GM19351 (cell line): ENCODE measurements at regions not wholly inside any gene's neighbourhood (a gene's known extent, or its start where the extent isn't known, plus 50 kb on each side); places are given as distances from the start of the nearest gene placed in this dataset.

Experiments used
- ATAC-seq: cut with Tn5 transposase; IDR thresholded peaks from one replicate; pipeline ENCODE4 v1.9.1; 2021; ENCODE audit warnings: mild to moderate bottlenecking, moderate library complexity; ENCODE audit not compliant: unreplicated experiment

GRCh38 chr17:51486091-51486490 lies 225.7 kb downstream of the UTP18 start:
- no peak for ATAC-seq

GRCh38 chr17:51486885-51487520 lies 226.7 kb downstream of the UTP18 start:
- no peak for ATAC-seq

GRCh38 chr17:51487947-51488346 lies 227.6 kb downstream of the UTP18 start:
- ATAC-seq, result no peak

- no peak for ATAC-seq
These were observed 231.1 kb downstream of the UTP18 start for GRCh38 chr17:51491416-51491815.

GRCh38 chr17:51493206-51493605 lies 232.9 kb downstream of the UTP18 start:
- ATAC-seq, result no peak

GRCh38 chr17:51496378-51496777 lies 236.0 kb downstream of the UTP18 start:
- no peak for ATAC-seq

- ATAC-seq, result no peak
These were observed 239.6 kb downstream of the UTP18 start for GRCh38 chr17:51499897-51500296.

- no peak for ATAC-seq
These were observed 240.1 kb downstream of the UTP18 start for GRCh38 chr17:51500454-51500853.

- ATAC-seq, result no peak
These were observed 245.1 kb downstream of the UTP18 start for GRCh38 chr17:51505450-51505849.

GRCh38 chr17:51507444-51507843 lies 247.1 kb downstream of the UTP18 start:
- ATAC-seq, result no peak

- no peak for ATAC-seq
These were observed 247.7 kb downstream of the UTP18 start for GRCh38 chr17:51508048-51508447.

- no peak for ATAC-seq
These were observed 250.6 kb downstream of the UTP18 start for GRCh38 chr17:51510940-51511339.

- ATAC-seq, result no peak
These were observed 252.0 kb downstream of the UTP18 start for GRCh38 chr17:51512220-51512907.

GRCh38 chr17:51516924-51517323 lies 256.6 kb downstream of the UTP18 start:
- no peak for ATAC-seq

GRCh38 chr17:51524524-51524923 lies 264.2 kb downstream of the UTP18 start:
- no peak for ATAC-seq

- ATAC-seq, result no peak
These were observed 266.2 kb downstream of the UTP18 start for GRCh38 chr17:51526507-51526906.

- no peak for ATAC-seq
These were observed 267.1 kb downstream of the UTP18 start for GRCh38 chr17:51527225-51527982.

GRCh38 chr17:51528111-51528510 lies 267.8 kb downstream of the UTP18 start:
- no peak for ATAC-seq

- no peak for ATAC-seq
These were observed 272.9 kb downstream of the UTP18 start for GRCh38 chr17:51533219-51533618.

GRCh38 chr17:51533821-51534220 lies 273.5 kb downstream of the UTP18 start:
- ATAC-seq, result no peak

- ATAC-seq, result no peak
These were observed 276.3 kb downstream of the UTP18 start for GRCh38 chr17:51536627-51537026.

- no peak for ATAC-seq
These were observed 277.7 kb downstream of the UTP18 start for GRCh38 chr17:51537996-51538550.
